GOT3 (cell line): ENCODE measurements at regions not wholly inside any gene's neighbourhood (a gene's known extent, or its start where the extent isn't known, plus 50 kb on each side); places are given as distances from the start of the nearest gene placed in this dataset.

Source experiments
- DNase-seq: peaks from one replicate; lab custom pipeline; 2025; ENCODE audit warnings: mixed read lengths; lab: John Stamatoyannopoulos, UW

DNA sequence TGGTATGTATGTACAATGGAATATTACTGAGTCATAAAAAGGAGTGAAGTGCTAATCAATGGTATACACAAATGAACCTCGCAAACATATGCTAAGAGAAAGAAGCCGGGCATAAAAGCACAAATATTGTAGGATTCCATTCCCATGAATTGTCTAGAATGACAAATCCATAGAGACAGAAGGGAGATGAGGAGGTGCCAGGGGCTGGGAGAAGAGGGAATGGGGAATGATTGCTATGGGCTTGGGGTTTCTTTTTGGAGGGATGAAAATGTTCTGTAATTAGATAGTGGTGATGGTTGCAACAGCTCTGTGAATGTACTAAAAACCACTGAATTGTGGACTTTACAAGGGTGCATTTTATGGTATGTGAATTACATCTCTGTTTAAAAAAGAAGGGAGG lies 73.5 kb downstream of the GLI2 start:
- DNase-seq: no peak

DNA sequence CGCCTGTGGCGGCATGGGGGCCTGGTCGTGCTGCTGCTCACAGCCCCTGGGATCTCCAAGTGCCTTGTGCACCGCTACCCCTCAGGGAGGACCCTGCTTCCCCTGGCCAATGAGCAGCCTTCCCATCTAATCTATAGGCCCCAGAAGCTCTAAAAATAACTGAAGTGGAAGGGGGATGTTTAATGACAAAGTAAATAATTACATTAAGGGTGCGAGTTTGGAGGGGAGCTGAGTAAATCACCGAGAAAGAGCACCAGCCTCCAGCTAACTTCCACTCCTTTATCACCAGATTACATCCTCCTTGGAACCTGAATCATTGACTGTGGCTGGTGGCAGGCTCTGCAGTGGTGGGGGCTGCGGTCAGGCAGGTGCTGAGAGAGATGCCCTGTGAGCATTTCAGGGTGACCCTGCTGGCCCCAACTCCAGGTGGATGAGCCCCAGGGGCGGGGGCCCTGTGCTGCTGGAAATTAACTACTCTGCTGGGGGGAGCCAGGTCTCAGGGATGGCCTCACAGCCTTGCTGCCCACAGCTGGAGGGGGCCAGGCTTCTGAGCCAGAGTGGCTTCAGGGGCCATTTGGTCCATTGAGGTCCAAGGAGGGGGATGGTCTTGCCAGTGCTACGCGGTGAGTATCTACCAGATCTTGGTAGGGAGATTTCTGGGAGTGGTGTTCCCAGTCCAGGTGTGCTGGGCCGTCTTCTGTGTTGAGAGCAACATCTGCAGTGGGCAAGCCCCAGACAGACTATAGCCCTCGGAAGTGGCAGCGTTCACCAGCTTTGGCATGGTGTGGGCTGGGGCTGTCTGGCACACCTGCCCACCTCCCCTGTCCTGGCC lies 74.2 kb downstream of the GLI2 start:
- no peak for DNase-seq

DNA sequence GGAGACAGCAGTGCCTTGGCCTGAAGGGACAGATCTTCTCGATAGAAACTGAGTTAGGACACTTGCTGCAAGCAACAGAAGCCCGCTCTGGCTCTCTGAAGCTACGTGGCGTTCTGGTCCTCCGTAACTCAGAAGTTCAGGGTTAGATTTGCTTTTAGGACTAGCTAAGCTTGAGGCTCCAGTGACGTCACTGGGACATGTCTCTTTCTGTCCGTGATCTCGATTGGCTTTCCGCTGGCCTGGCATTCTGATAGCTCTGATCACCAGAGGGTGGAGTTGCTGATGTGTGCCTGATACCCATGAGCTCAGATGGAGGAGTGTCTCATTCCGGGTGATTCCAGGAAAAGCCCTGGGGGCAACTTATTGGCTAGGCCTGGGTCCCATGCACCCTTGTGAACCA lies 75.0 kb downstream of the GLI2 start:
- no peak for DNase-seq

DNA sequence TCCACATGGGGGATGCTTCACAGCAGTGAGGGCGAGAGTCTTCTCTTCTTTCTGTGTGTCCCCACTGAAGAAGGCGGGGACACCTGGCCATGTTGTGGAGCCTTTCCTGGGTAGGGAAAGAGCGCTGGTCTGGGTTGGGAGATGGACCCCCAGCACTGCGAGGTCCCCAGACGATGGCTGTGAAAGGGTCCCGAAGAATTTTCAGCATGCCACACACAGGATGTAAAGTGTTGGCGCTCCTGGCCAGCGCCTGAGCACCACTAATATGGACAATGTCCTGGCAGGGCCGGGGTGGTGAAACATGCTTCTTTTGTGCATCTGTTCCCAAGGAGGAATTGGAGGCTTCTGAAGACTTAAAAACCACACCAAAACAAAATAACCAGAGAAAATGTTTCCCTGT lies 77.2 kb downstream of the GLI2 start:
- no peak for DNase-seq

DNA sequence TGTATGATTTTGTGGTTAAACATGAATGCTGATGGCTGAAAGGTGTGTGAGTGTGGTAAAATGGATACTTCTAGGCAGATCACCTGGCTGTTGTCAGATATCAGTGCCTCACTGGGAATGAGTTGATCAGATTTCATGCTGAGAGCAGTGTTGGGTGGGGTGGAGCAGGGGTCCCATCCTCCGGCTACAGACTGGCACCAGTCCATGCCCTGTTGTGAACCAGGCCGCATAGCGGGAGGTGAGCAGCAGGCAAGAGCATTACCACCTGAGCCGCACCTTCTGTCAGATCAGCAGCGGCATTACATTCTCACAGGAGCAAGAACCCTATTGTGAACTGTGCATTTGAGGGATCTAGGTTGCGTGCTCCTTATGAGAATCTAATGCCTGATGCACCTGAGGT lies 78.7 kb downstream of the GLI2 start:
- no peak for DNase-seq

DNA sequence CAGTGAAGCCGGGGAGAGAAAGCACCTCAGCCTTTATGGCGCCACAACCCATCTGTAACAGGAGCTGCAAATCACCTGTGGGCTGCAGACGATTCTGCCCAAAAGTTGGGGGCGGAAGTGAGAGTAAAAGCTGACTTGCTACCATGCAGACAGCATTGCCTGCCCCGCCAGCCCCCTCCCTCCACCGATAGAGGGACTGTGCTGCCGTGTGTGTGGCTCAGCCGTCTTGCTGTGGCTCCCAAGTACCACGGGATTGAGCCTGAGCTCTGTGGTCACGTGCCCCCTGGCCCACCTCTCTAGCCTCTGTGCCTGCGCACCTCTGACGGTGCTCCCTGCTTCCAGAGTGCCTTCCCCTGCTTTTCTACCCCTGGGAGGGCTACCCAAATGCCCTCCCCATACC lies 79.6 kb downstream of the GLI2 start:
- DNase-seq: no peak

DNA sequence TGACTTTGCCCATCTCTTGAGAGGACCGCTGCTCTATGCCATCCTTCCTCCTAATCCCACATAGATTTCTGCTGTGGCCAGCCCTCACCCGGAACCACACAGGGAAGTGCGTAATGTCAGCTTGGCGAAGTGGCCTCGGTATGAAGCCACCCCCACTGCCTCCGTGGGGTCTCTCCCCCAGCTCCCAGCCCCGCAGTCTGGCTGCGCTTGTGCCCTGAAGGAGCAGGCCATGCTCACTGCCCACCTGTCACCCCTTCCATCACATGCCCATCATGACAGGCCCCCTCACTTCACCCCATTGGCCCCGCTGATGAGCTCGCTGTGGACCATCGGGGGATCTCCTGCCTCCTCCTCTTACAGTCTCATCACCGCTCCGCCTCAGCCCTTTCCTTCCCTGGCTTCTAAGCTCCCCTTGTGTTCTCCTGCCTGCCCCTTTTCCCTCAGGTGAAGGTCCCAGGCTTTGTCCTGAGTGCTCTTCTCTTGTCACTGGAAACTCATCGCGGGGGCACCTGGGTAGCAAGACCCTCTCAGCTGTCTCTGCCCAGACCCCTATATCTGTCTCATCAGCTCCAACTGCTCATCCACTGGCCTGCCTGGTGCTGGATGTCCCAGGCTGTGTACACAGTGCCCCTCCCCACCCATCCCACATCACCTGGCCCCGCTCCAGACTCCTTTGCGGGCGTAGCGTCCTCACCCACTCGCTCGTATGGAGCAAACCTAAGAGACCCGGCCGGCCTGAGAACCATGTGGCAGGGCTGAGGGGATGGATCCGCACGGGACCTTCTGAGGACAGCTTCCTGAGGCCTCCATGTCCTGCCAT lies 81.7 kb downstream of the GLI2 start:
- DNase-seq: no peak

DNA sequence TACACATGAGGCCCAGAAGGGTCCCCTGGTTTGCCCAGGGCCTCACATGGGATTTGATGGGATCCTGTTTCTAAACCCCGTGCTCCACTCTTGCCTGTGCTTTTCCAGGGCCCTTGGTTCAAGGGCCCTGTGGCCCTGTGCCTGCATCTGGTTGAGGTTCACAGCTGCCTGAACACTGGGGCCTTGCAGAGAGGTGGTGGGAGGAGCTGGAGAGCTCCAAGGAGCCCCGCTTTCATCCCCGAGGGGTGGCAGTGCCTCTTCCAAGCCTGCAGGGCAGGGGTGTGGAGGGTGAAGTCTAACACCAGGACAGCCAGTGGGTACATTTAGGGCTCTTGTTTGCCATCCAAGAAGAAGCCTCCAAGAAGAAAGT lies 82.3 kb downstream of the GLI2 start:
- DNase-seq: no peak

DNA sequence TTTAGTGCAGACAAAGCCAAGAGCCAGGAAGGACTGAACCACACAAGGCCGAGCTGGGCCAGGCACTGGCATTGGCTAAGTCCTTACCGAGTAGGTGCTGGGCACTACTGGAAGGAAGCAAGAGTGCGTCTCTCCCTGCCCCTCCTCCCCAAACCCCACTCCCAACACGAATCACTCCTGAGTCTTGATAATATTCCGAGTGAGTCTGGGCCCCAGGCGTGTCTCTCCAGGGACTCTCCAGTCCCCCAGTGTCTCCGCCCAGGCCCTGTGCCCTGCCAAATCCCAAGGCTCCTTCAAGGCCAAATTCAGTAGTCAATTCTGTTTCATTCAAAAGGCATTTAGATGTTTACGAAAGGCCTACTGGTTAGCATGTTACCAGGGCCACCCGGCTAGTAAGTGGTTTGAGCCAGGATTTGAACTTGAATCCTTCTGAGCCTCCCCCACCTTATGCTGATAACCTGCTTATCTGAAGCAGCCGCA lies 82.8 kb downstream of the GLI2 start:
- DNase-seq: no peak

DNA sequence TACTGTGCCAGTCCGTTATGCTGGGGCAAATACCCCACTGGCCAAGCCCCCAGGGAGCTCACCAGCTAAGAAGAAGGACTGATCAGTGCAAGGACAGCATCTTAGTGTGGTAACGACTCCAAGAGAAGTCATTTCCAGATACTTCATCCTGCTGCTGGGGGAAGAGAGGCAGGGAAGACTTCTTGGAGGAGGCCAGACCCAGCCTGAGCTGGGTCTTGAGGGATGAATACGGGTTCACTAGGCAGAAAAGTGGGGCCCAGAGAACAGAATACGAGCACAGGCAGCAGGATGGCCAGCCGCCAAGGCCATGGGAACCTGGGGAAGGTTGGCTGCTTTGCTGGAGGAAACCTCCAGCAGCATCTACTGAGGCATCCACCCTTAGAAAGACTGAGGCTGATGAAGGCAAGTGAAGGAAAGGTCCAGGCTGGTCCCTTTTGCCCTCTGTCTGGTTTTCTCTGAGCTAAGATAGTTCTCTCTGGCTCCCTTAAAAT lies 84.1 kb downstream of the GLI2 start:
- no peak for DNase-seq

DNA sequence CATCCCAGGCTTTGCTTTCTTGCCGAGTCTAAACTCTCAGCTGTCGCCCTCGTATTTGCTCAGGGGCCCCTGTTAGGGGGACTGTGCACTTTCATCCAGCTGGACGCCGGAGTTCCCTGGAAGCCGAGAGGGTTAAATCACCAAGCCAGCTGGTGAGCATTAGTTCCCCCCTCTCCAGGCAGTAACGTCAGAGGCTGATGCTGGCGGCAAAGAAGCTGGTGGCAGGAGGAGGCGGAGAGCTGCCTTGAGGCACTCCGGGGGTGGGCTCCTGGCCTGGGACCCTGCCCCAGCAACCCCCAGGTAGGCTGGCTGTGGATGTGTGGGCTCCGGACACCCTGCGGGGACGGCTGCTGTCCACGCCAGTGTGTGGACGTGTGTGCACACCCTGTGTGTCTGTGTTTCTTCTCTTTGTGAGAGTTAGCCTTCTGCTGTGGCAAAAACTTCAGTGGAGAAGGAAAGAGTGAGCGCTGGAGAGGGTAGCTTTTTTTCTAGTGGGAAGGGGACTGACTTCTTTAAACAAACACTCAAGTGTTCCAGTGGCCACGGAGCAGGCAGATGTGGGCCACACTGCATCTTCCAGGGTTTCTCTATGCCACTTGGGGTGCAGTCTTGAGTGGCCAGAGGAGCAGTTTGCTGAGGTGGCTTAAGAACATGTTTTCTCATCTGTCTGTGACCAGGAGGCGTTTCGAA lies 84.7 kb downstream of the GLI2 start:
- DNase-seq: no peak

DNA sequence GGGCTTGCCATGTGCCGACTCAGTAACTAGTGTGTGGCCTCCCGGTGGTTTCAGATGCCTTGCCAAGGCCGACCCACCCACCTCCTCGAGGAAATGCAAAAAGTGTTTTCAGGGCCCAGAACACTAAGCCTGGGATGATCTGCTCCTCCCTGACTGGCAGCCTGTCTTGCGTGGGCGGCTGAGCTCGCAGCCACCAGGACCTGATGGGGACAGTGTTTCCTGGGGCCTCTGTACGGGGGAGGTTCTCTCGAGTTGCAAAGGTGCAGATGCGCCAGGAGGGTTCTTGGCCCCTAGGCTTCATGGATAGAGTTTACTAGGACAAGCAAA lies 85.2 kb downstream of the GLI2 start:
- DNase-seq: no peak

DNA sequence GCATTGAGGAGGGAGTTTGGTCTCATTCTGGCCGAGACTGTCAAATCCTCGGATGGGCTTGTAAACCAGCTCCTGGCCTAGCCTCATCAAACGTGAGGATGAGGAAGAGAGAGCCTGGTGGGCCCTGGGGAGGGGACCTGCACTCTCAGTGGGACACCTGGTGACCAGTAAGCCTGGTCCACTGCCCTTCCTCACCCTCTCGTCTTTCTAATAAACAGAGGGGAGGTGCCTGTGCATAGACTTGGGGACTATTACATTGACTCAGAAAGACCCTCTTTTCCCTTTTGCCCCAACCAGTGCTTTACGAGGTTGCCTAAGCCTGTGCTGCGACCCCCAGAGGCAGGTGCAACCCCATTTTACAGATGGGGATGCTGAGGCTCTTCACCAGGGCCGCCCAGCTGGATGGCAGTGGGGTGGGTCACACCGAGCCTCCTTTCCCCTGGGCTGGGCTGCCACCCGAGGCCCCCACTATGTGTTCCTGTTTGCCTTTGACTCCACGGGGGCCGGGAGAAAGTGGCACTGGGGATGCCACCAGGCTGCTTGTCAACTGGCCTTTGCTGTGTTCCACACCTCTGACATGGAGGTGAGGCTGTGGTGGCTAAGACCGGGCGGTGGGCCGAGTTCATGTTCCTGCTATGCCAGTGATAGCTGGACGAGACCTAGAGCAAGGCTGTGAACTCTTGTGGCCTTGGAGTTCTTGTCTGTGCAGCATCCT lies 85.9 kb downstream of the GLI2 start:
- no peak for DNase-seq

DNA sequence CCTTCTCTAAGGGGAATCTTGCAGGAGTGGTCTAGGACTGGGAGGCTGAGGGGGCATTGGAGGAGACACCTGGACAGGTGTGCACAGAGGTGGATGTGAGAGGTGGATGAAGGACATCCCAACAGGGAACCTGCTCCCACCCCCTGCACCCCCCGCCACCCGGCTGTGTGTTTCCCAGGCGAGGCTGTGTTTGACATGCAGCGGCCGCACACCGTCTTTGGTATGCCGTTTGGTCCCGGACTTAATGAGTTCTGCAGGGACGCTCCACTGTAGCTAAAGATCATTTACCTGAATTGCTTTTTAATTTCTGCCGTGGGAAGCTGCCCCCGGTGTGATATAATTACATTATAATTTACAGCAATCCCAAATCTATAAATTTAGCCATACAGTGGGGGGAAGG lies 87.3 kb downstream of the GLI2 start:
- no peak for DNase-seq

DNA sequence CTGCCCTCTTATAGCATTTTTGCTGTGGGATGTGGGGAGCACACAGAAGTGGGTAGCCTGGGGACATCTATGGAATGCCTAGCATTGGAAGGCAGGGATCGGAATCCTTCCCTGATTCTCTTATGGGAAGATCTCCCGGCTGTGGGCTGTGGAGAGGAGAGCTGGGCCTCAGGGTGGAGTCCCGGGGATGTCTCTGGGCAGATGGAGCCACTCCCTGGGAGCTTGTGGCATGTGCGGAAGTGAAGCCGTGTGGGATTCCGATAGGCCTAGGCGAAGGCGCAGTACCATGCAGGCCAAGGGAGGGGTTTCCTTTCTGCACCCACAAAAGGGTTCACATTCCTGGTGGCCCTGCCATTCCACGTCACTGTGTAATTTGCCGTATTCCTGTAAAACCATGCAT lies 87.9 kb downstream of the GLI2 start:
- no peak for DNase-seq

DNA sequence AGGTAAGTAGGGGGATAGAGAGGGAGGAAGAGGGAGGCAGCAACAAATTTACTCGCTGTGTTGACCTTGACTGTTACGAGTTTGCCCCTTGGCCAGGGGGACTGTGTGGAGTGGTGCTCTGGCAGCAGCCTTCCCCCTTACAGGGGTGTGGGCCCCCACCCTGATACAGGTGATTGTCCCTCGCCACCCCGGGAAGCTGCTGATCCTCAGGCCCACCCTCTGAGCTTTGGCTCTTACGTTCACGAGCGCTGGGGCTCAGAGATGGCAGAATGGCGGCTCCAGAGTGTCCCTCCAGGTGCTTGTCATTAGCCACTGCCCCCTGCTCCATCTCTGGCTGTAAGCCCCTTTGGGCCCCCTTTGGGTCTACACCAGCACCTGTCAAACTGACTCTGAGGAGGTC lies 88.6 kb downstream of the GLI2 start:
- DNase-seq: no peak

DNA sequence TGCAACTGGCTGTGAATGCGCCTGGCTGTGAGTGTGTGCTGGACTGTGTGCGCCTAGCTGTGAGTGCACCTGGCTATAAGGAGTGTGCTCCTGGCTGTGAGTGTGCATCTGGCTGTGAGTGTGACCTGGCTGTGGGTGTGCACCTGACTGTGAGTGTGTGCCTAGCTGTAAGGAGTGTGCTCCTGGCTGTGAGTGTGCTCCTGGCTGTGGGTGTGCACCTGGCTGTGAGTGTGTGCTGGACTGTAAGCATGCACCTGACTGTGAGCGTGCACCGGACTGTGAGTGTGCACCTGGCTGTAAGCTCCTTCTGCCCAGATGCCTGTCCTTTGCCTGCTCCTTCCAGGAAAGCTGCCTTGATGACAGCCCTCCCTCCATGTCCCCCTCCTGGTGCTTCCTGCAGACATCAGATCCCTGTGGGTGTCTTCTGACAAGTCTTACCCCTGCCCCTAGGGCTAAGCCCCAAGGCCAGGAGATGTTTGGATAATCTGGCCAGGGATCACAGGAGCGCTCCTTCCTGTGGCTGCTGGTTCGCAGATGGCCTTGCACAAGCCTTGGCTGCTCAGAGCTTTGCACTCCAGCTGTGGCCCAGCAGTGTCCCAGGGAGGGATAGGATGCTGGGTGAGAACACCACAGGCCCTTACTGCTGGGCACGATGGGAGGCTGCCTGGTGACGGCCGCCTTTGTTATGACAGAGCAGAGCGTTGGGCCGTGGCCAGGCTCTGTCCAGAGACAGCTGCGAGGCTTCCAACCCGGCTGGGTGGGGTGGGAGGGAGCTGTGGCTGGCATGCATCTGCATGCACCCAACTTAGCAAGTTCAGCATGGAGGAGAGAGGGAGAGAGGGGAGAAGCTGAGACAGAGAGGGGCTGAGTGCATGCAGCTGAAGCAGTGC lies 89.9 kb downstream of the GLI2 start:
- no peak for DNase-seq

DNA sequence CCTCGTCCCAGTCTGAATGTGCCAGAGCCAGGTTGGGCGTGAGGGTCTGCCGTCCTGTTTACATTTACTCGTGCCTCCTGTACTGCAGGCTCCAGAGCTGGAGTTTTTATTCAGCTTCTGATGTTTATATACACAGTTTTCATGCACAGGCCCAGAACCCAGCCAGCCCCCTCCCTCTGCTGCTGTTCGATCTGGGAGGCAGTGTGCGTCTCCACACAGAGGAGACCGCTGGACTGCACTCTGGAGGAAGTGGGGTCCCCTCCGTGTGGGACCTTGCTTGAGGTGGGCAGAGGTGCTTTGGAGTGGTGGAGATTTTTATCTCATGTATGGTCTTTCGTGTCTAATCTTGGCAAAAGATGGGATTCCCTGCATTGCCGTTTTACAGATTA lies 90.6 kb downstream of the GLI2 start:
- no peak for DNase-seq

DNA sequence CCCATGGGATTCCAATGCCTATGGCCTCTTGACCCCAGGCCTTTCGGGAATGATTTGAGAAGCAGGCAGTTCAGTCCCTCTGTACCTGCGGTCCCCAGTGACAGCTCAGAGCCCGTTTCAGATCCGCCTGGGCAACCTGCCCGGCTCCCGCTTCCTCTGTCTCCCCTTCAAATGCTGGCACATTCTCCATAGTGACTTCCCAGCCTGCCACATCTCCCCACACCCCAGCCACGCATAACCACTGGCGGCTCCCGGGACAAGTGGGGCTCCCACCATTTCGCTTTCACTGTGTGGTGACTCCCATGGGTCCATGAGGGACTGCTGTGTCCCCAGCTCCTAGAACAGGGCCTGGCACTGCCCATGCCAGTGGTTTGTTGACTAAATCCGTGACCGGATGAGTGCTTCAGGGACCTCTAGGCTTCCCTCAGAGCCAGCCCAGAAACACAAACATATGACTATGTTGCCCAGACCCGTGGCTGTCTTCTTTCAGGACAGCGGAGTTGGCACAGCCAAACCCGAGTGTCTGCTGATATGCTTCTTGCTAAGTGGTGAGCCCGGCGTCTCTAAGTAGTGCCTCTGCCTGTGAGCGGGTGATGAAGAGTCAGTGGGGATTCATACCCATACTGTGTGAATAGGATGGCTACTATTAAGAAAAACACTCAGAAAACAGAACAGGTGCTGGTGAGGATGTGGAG lies 91.2 kb downstream of the GLI2 start:
- no peak for DNase-seq

DNA sequence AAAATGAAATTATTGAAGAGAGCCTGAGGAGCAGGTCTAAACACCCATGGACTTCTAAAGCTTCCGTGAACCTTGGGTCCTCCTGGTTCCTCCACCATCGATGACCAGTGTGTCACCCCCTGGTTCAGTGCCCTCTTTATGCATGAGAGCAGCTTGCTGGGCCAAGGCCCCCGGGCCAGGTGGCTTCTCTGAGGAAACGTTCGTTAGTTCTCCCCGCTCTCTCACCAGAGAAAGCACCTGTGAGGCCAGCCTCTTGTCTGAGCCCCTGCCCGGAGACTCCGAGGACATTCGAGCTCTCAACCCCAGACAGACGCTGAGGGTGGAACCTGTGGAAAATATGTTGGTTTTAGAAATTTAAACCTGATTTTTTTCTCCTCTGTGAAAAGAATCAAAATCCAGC lies 92.4 kb downstream of the GLI2 start:
- DNase-seq: no peak
